ENCODE measurements at regions not wholly inside any gene's neighbourhood (a gene's known extent, or its start where the extent isn't known, plus 50 kb on each side); places are given as distances from the start of the nearest gene placed in this dataset.

GRCh38 chr2:53312181-53312580 lies 455.4 kb upstream of the CHAC2 start:
- no peak for FAIRE-seq
- DNase-seq (ENCODE audit: extremely low spot score, insufficient read length, low read depth), result no peak

- DNase-seq (ENCODE audit: extremely low spot score, insufficient read length, low read depth) (no peak), FAIRE-seq (no peak)
These were observed 464.5 kb upstream of the CHAC2 start for GRCh38 chr2:53303012-53303578.

DNA sequence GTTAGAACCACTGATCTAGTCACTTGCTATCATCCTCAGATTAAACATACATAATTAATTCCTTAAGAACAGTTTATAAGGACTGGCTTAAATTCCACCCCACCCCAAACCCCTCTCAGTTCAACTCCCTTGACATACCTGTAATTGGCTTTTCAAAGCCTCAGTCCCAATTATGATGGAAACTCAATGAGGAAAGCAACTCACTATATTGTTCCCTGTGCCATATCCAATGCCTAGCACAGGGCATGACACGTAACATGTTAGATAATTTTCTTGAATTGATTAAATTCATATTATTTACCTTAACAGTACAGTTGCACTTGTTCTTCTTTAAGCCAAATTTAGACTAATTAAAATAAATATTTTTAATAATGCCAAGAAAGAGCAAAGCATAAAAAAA lies 465.1 kb upstream of the CHAC2 start:
- FAIRE-seq (no peak), DNase-seq (ENCODE audit: extremely low spot score, insufficient read length, low read depth) (no peak)

GRCh38 chr2:53289309-53290006 lies 478.1 kb upstream of the CHAC2 start:
- no peak for DNase-seq (ENCODE audit: extremely low spot score, insufficient read length, low read depth)

GRCh38 chr2:53286345-53286744 lies 481.3 kb upstream of the CHAC2 start:
- no peak for DNase-seq (ENCODE audit: extremely low spot score, insufficient read length, low read depth)
- no peak for FAIRE-seq

More at GRCh38 chr2:53289309-53290006, 478.1 kb upstream of the CHAC2 start:
- no peak for FAIRE-seq

GRCh38 chr2:53275743-53276142 lies 491.9 kb upstream of the CHAC2 start:
- FAIRE-seq (no peak), DNase-seq (ENCODE audit: extremely low spot score, insufficient read length, low read depth) (no peak)

GRCh38 chr2:53268626-53269025 lies 499.0 kb upstream of the CHAC2 start:
- FAIRE-seq, result no peak
- DNase-seq (ENCODE audit: extremely low spot score, insufficient read length, low read depth), result no peak

GRCh38 chr2:53268086-53268485 lies 499.5 kb upstream of the CHAC2 start:
- no peak for DNase-seq (ENCODE audit: extremely low spot score, insufficient read length, low read depth)
- FAIRE-seq, result no peak

- FAIRE-seq (no peak), DNase-seq (ENCODE audit: extremely low spot score, insufficient read length, low read depth) (no peak)
These were observed 501.9 kb upstream of the CHAC2 start for GRCh38 chr2:53265544-53266299.

- DNase-seq (ENCODE audit: extremely low spot score, insufficient read length, low read depth), result no peak
- FAIRE-seq, result no peak
These were observed 507.0 kb upstream of the CHAC2 start for GRCh38 chr2:53260568-53260967.

DNA sequence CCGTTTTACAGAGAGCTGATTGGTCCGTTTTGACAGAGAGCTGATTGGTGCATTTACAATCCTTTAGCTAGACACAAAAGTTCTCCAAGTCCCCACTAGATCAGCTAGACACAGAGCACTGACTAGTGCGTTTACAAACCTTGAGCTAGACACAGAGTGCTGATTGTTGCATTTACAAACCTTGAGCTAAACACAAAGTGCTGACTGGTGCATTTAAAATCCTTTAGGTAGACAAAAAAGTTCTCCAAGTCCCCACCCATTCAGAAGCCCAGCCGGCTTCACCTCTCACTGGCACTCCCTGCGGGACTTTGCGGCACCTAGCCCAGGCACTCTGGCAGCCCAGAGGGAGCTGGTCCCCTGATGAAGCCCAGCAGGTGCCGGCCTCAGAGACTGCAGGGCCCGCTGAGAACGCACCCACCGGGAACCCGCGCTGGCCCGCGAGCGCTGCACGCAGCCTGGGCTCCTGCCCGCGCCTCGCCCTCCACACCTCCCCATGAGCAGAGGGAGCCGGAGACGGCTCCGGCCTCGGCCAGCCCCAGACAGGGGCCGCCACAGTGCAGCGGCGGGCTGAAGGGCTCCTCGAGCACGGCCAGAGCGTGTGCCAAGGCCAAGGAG lies 508.1 kb upstream of the CHAC2 start:
- DNase-seq (ENCODE audit: extremely low spot score, insufficient read length, low read depth), result no peak
- no peak for FAIRE-seq

DNA sequence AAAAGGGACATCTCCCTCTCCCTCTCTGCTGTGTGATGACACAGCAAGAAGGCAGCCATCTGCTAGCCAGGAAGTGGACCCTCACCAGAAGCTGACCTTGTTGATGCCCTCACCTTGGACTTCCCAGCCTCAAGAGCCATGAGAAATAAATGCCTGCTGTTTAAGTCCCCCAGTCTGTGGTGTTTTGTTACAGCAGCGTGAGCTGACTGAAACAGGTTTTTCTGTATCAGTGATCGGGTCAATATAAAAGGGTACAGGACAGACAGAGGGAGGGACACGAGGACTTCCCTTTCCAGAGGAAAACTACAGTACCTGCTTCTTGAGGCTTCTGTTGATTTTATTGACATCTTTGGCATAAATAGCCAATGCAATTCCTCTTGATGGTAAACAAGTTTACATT lies 510.3 kb upstream of the CHAC2 start:
- FAIRE-seq (no peak), DNase-seq (ENCODE audit: extremely low spot score, insufficient read length, low read depth) (no peak)

GRCh38 chr2:53253244-53253643 lies 514.4 kb upstream of the CHAC2 start:
- DNase-seq (ENCODE audit: extremely low spot score, insufficient read length, low read depth) (no peak), FAIRE-seq (no peak)

- DNase-seq (ENCODE audit: extremely low spot score, insufficient read length, low read depth) (no peak), FAIRE-seq (no peak)
These were observed 515.5 kb upstream of the CHAC2 start for GRCh38 chr2:53252115-53252514.

- FAIRE-seq, result no peak
These were observed 519.5 kb upstream of the CHAC2 start for GRCh38 chr2:53247956-53248735.

DNA sequence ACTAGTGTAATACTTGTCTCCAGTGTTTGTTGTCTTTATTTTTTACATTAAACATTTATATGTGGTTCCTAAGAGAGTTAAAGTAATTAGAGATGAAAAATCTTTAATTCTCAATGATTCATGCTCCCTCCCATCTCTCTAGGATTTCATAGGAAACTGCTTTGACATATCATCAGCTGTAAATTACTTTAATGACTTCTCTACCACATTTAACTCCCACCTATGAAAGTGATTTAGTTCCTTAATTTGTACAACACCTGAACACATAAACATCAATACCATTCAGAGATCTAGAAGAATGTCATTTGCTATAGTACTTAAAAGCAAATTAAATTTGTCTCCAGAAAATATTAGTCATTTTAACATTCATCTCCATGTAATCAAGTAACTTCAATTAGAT lies 524.2 kb upstream of the CHAC2 start:
- DNase-seq (ENCODE audit: extremely low spot score, insufficient read length, low read depth), result no peak
- no peak for FAIRE-seq

More at GRCh38 chr2:53247956-53248735, 519.5 kb upstream of the CHAC2 start:
- no peak for DNase-seq (ENCODE audit: extremely low spot score, insufficient read length, low read depth)

DNA sequence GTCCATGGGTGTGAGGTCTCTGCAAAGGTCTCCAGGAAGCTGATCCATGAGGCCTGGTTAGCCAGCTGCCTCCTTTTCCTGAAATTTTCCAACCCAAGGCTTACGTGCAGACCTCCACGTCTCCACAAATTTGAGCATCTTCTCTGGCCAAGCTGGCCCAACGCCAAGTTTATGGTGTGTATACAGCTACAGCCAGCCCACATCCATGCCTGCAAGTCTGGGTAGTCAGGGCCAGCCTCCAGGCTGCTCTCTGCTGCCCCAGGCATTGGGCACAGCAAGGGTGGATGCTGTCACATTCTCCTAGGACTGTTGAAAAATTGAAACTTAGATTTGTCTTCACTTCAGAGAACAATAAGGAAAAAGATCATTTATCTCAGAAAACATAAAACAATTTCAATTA lies 525.5 kb upstream of the CHAC2 start:
- no peak for DNase-seq (ENCODE audit: extremely low spot score, insufficient read length, low read depth)

GRCh38 chr2:53235836-53236582 lies 531.6 kb upstream of the CHAC2 start:
- FAIRE-seq, result no peak
- DNase-seq (ENCODE audit: extremely low spot score, insufficient read length, low read depth), result no peak

More for the DNA sequence above, 525.5 kb upstream of the CHAC2 start:
- no peak for FAIRE-seq

- no peak for FAIRE-seq
- no peak for DNase-seq (ENCODE audit: extremely low spot score, insufficient read length, low read depth)
These were observed 533.1 kb upstream of the CHAC2 start for GRCh38 chr2:53234548-53234903.

Measured in GM18507 (cell line).